GM12865 (cell line): ENCODE measurements at regions not wholly inside any gene's neighbourhood (a gene's known extent, or its start where the extent isn't known, plus 50 kb on each side); places are given as distances from the start of the nearest gene placed in this dataset.

Experiments used
- DNase-seq: peaks from one replicate; pipeline ENCODE4 v3.0.0; 2010; ENCODE audit warnings: low read depth
- H3K4me3 ChIP-seq: 2 replicates; pipeline ENCODE4 v1.5.1; 2011; ENCODE audit warnings: mild to moderate bottlenecking, low read depth, low read length, control low read depth
- TF ChIP-seq, protein P1 (sequence below): IDR thresholded peaks from 2 replicates; pipeline ENCODE4 v1.5.1; 2011; ENCODE audit warnings: low read length, control low read depth, low read depth, inconsistent platforms; ENCODE audit not compliant: insufficient read depth; ENCODE audit errors: missing control alignments

DNA sequence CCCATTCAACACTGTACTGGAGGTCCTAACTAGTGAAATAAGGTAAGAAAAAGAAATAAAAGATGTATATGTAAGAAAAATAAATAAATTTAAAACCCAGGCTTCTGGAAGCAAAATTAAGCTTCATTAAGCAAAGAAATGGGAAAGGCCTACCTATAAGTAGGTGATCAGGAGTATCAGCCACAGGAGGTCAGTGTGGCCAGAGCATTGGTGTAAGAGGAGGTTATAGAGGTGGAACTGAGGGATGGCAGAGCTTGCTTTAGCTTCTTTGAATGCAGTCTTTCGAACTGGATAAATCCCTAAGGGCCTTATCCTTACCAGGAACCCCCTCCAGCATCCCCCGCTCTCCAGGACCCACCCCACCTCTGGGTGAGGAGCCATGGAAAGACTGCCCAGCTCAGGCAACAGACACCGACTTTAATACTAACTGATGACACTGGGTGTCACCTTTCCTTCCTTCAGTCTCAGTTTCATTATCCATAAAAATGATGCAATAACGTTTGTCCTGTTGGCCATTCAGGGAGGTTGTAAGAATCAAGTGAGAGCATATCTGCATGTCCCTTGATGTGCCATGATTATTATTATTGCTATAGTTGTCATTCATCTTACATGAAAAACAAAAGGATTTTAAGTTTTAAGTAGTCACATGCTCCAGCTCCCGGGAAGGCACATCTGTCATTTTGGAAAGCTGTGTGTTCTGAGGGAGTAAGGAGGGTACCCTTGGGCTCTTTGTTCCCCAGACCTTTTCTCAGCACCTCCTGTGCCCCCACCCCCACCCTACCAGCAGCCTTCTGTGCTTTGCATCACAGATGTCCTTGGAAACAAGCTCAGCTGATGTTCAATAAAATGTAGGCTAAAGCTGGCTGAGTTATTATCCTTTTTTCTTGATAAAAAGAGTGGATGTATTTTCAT lies 50.8 kb upstream of the CTNNA1 start:
- no peak overlapping the region for H3K4me3 ChIP-seq
- TF ChIP-seq, protein P1, sequence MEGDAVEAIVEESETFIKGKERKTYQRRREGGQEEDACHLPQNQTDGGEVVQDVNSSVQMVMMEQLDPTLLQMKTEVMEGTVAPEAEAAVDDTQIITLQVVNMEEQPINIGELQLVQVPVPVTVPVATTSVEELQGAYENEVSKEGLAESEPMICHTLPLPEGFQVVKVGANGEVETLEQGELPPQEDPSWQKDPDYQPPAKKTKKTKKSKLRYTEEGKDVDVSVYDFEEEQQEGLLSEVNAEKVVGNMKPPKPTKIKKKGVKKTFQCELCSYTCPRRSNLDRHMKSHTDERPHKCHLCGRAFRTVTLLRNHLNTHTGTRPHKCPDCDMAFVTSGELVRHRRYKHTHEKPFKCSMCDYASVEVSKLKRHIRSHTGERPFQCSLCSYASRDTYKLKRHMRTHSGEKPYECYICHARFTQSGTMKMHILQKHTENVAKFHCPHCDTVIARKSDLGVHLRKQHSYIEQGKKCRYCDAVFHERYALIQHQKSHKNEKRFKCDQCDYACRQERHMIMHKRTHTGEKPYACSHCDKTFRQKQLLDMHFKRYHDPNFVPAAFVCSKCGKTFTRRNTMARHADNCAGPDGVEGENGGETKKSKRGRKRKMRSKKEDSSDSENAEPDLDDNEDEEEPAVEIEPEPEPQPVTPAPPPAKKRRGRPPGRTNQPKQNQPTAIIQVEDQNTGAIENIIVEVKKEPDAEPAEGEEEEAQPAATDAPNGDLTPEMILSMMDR: no peak
- DNase-seq: no peak

DNA sequence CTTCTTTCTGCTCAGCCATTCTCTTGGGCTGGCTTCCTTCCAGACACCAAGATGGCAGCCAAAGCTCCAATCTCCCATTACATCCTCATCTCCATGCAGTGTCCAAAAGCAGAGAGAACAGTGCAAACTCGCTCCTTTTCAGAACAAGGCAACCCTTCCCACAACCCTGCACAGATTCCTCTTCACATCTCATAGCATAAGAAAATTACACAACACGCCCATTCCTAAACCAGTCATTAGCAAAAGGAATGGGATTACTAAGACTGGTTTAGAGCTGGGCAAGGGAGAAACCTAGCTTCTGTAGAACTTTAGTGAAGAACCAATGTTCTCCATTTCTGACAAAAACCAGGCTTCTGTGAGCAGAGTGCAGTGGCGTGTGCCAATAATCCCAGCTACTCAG lies 51.5 kb upstream of the CTNNA1 start:
- TF ChIP-seq, protein P1: no peak
- H3K4me3 ChIP-seq: no peak overlapping the region
- DNase-seq: no peak

DNA sequence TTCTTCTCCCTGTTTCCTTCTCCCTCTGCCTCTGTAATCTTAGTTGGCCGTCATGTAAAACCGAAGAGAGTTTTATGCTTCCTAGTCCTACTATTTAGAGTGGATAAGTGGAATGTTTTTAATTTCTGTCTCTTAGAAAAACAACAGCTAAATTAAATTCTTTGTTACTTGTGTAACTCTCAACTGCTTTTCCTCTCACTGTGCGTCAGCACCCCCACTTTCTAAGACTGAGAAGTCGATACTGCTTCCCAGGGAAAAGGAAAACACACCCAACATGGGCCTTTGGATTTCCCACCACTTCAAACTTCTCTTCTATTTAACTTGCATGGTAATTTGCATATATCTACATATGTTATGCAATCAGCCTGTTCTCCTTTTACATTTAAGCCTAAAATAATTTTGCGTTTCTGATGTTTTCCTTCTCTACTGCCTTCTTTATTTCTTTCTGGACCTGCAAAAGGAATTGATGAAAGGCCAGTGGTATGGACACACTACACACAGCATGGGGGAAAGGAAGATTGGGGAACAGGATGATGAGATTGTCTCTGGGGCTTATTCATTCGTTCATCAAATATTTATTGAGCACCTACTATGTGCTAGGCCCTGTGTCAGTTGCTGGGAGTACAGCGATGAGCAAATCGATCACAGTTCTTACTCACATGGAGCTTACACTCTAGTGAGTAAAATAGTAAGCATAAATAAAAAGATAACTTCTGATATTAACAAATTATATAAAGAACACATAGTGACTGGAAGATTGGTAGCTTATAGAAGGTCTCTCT lies 52.5 kb upstream of the CTNNA1 start:
- TF ChIP-seq, protein P1: no peak
- H3K4me3 ChIP-seq: no peak overlapping the region
- DNase-seq: no peak

DNA sequence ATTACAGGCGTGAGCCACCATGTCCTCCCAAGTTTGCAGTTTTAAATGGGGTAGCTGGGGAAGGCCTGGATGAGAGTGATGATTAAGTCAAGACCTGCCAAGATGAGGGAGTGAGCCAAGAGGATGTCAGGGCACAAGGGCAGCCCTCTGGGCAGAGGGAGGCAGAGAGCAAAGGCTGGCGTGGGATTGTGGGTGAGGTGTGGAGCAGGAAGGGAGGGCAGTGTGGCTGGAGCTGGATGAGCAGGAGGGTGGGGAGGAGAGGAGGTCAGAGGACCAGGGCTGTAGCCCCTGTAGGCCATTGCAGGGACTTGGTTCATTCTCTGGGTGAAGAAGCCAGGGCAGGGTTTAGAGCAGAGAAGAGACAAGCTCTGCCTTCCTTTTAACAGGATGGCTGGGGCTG lies 53.7 kb upstream of the CTNNA1 start:
- no peak for DNase-seq
- H3K4me3 ChIP-seq: no peak overlapping the region
- TF ChIP-seq, protein P1: no peak

DNA sequence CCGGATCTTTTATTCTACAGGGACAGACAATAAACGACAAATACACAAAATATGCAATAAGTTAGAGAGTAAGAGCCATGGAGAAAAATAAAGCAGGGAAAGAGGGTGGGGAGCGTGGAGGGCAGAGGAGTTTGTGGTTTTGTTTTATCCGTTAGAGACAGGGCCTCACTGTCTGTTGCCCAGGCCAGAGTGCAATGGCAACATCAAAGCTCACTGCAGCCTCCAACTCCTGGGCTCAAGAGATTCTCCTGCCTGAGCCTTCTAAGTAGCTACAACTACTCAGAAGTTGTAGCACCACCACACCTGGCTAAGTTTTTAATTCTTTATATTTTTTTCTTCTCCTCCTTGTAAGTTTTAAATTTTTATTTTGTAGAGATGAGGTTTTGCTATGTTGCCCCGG lies 54.5 kb upstream of the CTNNA1 start:
- no peak overlapping the region for H3K4me3 ChIP-seq
- DNase-seq: no peak
- TF ChIP-seq, protein P1: no peak

DNA sequence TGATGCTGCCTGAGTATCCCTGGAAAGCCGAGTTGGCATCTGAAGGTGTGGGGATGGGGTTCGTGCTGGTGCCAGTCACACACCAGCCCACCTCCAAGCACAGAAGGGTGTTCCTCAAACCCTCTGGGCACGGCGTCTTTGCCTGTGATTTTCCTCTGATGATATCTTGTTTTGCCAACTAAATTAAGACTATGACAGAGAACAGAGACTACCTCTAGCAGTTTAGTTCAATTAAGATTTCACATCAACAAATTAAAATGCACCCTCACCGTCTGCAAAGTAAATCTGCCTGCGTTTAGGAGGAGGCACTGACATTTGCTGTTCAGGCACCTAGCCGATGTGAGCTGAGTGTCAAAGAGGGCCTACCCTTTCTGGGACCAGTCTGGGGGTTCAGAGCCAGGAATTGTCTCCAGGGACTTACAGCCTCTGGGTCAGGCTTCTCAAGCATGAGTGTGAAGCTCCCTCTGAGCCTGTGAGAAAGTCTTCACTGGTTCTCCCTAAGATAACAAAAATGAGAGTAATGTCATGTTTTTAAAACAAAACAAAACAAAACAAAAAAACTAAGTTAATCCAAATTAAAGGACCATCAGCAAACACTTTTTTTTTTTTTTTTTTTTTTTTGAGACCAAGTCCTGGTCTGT lies 55.4 kb upstream of the CTNNA1 start:
- DNase-seq: no peak
- H3K4me3 ChIP-seq: no peak overlapping the region
- TF ChIP-seq, protein P1: no peak
